GM12875 (cell line): ENCODE measurements at regions not wholly inside any gene's neighbourhood (a gene's known extent, or its start where the extent isn't known, plus 50 kb on each side); places are given as distances from the start of the nearest gene placed in this dataset.

Source experiments
- H3K4me3 ChIP-seq: one replicate; pipeline ENCODE4 v1.5.1; 2011; ENCODE audit warnings: low read depth, low read length, control low read depth
- CTCF ChIP-seq: IDR thresholded peaks from 2 replicates; pipeline ENCODE4 v1.5.1; 2011; ENCODE audit warnings: low read depth, mild to moderate bottlenecking, control low read depth, inconsistent platforms, low read length, moderate library complexity, borderline replicate concordance; ENCODE audit not compliant: insufficient read depth

DNA sequence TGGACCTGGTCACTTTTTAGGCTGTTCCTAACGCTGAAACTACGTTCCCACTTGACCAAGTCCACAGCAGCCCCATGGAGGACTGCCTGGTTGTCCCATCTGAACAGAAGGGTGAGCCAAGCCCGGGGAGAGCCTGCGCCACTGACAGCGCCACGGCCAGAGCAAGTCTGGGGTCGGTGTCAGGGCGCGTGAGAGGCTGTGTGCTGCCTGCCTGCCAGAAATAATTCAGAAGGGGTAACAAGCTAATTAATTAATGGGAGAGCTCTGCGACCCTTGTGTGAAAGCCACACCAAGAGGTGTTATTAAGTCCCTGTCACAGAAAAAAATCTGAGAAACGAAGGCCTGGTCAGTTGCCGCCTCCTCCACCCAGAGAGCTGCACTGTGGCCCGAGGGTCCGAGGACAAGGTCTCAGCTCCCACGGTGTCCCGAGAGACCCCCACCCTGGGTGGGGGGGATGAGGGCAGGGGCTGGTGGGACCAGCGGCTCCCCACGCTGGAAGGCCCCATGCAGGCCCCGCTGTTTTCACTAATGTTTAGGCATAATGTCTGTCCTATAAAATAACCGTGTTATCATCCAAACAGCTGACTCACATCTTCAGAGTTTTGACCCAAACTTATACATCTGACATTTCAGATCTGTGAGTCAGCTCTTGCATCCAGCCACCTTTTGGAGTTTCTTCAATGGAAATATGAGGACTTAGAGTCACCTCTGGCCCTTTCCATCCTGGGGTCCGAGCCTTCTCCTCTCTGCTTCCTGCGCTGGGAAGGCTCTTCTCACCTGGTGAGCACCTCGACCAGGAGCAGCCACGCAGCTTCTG, 58.5 kb downstream of the DLL1 start:
- no peak overlapping the region for H3K4me3 ChIP-seq
- TF ChIP-seq CTCF: no peak

DNA sequence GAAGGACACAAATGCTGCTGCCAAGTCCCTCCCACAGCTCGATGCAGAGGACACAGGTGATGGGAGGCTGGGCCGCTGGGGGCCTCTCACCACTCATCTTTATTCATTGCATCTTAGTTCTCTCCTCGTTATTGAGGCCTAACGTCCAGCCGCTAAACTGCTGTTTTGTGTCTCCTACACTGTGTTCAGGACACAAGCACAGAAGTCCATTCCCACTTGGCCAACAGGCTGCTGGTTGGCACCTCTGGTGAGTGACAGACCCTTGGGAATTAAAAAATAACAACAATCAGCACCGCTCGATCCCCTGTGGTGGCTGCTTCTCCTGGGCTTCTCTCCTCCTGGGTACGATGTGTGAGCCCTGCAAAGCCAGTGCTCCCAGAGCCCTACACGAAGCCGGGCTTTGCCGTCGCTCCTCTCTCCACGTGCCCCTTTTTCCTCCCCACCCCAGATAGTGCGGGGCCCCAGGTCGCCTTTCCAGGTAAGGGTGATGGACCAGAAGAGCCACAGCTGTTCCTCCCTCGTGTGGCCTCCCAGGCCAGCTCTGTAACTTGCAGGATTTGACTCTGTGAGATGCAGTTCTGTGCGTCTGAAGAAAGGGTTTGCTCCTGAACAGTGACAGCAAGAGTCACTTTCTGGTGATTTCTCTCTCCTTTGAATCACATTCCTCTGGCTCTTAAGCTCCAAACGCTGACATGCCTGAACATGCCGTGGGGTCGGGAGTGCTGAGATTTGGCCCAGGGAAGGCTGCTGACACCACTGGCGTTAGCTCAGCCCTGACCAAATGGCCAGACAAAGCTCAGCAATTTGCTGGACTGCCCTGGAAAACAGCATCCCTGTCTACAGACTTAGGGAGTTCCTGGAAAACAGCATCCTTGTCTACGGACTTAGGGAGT, 59.3 kb downstream of the DLL1 start:
- TF ChIP-seq CTCF: no peak
- H3K4me3 ChIP-seq: no peak overlapping the region

- no peak for TF ChIP-seq CTCF
- no peak overlapping the region for H3K4me3 ChIP-seq
Measured at GRCh38 chr6:170230520-170231292, 60.2 kb downstream of the DLL1 start.

DNA sequence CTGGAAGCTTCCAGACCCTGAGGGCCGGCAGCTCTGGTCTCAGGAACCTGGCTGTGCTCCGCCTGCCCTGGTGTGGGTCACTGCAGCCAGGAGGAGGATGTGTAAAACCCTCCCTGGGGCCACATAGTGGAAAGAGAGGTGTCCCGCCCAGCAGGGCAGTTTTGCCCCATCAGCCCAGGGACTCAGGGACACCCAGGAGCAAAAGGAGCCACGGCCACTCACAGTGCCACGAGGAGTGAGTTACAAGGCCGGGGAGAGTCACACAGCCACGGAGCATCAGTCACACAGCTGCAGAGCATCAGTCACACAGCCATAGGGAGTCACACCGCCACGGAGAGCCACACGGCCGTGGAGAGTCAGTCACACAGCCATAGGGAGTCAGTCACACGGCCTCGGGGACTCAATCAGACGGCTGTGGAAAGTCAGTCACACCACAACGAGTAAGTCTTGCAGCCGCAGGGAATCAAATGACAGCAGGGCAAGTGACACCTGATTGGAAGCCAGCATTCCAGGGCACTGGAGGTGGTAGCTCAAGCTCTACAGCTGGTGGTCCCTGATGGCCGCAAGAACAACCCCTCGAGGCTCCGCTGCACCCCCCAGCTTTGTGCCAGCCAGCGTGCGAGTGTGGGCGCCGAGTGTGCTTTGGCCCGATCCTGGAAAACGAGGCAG, 60.9 kb downstream of the DLL1 start:
- TF ChIP-seq CTCF: no peak
- no peak overlapping the region for H3K4me3 ChIP-seq

- no peak overlapping the region for H3K4me3 ChIP-seq
- TF ChIP-seq CTCF: no peak
Measured at GRCh38 chr6:170229396-170229795, 61.5 kb downstream of the DLL1 start.

DNA sequence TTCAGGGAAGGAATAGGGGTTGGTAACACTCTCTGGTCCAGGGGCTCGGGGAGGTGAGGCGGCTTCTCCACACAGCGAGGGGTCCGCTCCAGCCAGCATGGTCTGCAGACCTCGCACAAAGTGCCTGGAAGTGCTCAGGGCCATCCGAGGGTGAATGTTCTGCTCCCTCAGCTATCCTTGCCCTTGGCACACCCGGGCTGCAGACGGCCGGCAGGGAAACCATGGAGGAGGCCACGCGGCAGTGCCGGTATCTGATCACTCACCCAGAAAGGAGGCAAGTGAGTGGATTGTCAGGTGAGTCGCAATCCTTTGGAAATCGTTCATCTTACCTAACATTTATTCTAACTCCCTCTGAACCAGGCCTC, 62.0 kb downstream of the DLL1 start:
- no peak for TF ChIP-seq CTCF
- H3K4me3 ChIP-seq: no peak overlapping the region
